Muscle of leg (tissue), 3 donors: ENCODE measurements at regions not wholly inside any gene's neighbourhood (a gene's known extent, or its start where the extent isn't known, plus 50 kb on each side); places are given as distances from the start of the nearest gene placed in this dataset.

Experiments used
- DNase-seq: peaks from one replicate; pipeline ENCODE4 v3.0.0; 2013
- H3K27ac ChIP-seq: one replicate; pipeline ENCODE4 v1.5.1; 2013; ENCODE audit warnings: mild to moderate bottlenecking, low read length, control low read depth
- H3K27me3 ChIP-seq: one replicate; pipeline ENCODE4 v1.6.1; 2013; ENCODE audit warnings: low read length; ENCODE audit not compliant: control insufficient read depth, insufficient read depth
- H3K36me3 ChIP-seq: one replicate; pipeline ENCODE4 v1.6.1; 2013; ENCODE audit warnings: low read length; ENCODE audit not compliant: control insufficient read depth, insufficient read depth
- H3K4me1 ChIP-seq: one replicate; pipeline ENCODE4 v1.6.1; 2013; ENCODE audit warnings: low read length; ENCODE audit not compliant: control insufficient read depth, insufficient read depth
- H3K4me3 ChIP-seq: one replicate; pipeline ENCODE4 v1.5.1; 2013; ENCODE audit warnings: low read length, control low read depth
- H3K9me3 ChIP-seq: replicated peaks from 2 replicates; pipeline ENCODE4 v1.6.1; 2013; ENCODE audit warnings: low read depth, low read length; ENCODE audit not compliant: control insufficient read depth
- WGBS: methylation state at CpG from one replicate; pipeline ENCODE4 v1.1.5; 2013; ENCODE audit warnings: missing lambda C conversion rate; ENCODE audit not compliant: insufficient coverage; 5-methylcytosine and 5-hydroxymethylcytosine counted together

DNA sequence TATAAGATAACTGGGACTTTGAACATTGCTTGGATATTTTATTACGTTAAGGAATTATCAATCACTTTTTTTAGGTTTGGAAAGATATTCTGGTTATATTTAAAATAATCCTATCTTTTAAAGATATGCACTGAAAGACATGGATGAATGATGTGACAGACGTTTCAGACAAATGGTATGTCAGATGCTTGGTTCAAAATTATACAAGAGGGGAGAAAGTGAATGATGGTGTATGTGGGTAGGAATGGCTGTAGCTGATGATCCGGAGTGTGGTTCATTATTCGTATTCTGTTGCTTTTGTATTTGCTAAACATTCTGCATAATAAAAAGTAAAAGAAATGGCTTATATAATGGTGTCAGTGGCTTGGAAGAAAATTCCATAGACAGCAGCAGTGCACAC is 51.0 kb upstream of the SNRPB2 start:
- Histone ChIP-seq H3K4me3 (no peak overlapping the region), H3K36me3 (no peaks in the 10 kb centered on the region), H3K27ac (no peak overlapping the region), H3K27me3 (no peaks in the 10 kb centered on the region), H3K9me3 (peaks cover 6% of the 10 kb centered on the region), H3K4me1 (peaks cover 6% of the 10 kb centered on the region)
- WGBS = no CpG with 5 or more reads among the region's 4 CpGs
- DNase-seq = no peak

DNA sequence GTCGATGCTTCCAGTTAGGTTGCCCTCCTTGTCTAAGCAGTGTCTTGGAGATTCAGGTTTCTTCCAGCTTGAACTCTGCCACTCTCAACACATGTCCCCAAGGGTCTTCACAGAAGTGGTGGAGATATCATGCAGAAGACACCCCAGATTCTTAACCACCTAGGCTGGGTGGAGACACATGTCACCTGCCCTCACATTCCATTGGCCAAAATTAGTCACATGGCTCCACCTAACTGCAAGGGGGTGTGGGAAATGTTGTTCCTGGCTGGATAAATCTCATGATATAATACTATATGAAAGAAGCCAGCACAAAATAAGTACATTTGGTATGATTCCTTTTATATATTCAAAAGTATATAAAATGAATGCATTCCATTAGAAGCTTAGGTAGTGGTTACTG is 52.9 kb upstream of the SNRPB2 start:
- 80% methylated on average over 1 of the region's 1 CpG for WGBS
- Histone ChIP-seq H3K27ac (no peak overlapping the region), H3K36me3 (no peaks in the 10 kb centered on the region), H3K4me1 (peaks cover 6% of the 10 kb centered on the region), H3K4me3 (no peak overlapping the region), H3K27me3 (no peaks in the 10 kb centered on the region), H3K9me3 (peaks cover 10% of the 10 kb centered on the region)
- no peak for DNase-seq

DNA sequence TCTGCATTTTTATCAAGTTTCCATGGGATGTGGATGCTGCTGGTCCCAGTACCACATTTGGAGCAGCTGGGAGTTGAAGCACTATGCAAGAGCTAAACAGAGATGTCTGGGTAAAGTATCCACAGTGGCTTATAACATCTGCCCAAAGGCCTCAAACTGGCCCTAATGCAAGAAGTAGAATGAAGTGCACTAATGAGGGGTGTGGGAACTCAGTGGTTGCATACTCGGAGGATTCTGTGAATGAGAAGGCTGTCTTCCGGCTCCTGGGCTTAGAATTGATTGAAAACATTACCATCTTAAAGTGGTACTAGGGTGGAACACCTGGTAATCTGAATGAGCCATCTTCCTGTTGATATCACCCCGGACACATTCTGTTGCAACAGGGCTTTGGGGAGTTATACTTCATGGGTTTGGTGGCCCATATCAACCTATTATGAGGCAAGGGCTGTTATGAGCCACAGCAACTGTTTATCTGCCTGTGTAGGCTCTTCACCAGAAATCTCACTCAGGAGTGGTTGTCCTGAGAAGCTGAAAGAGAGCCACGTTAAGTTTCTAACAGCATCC is 54.7 kb upstream of the SNRPB2 start:
- H3K4me1 ChIP-seq = peaks cover 5% of the 10 kb centered on the region
- DNase-seq = no peak
- no peak overlapping the region for H3K4me3 ChIP-seq
- no peaks in the 10 kb centered on the region for H3K27me3 ChIP-seq
- H3K36me3 ChIP-seq = no peaks in the 10 kb centered on the region
- H3K9me3 ChIP-seq = peaks cover 10% of the 10 kb centered on the region
- no peak overlapping the region for H3K27ac ChIP-seq
- WGBS = no CpG with 5 or more reads among the region's 4 CpGs

DNA sequence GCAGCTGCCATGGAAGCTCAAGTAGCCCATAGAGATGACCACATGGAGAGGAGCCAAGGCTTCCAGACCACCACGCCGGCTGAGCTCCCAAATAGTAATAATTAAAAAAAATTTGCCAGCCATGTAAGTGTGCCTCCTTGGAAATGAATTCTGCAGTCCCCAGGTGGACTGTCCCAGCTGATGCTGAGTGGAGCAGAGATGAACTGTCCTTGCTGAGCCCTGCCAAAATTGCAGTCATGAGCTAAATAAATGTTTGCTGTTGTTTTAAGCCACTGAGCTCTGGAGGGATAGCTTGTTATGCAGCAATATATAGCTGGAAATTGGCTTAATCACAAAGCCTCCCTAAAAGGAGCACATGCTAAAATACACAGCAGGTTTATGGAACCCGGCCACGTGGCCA is 55.6 kb upstream of the SNRPB2 start:
- Histone ChIP-seq H3K27ac (no peak overlapping the region), H3K4me1 (no peaks in the 10 kb centered on the region), H3K4me3 (no peak overlapping the region), H3K36me3 (no peaks in the 10 kb centered on the region), H3K9me3 (peaks cover 10% of the 10 kb centered on the region), H3K27me3 (no peaks in the 10 kb centered on the region)
- no peak for DNase-seq
- 100% methylated on average over 2 of the region's 4 CpGs for WGBS

DNA sequence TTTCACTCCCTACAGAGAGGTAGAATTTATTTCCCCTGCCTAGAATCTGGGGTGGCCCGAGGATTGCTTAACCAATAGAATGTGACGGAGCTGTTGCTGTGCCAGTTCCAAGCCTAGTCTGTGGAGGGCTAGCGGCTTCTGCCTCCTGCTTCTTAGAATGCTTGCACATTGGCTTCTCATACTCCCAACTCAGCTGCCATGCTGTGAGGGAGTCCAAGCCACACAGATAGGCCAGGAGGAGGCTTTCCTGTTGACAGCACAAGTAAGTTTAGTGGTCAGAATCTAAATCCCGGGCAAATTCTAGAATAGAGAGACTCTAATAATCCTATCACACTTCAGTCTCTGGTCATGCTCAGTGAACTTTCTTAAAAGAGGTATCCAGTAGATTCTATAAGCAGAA is 57.5 kb upstream of the SNRPB2 start:
- 17% methylated on average over 1 of the region's 4 CpGs for WGBS
- H3K27me3 ChIP-seq = no peaks in the 10 kb centered on the region
- H3K9me3 ChIP-seq = peaks cover 10% of the 10 kb centered on the region
- H3K4me3 ChIP-seq = no peak overlapping the region
- H3K27ac ChIP-seq = no peak overlapping the region
- no peak for DNase-seq
- H3K4me1 ChIP-seq = no peaks in the 10 kb centered on the region
- H3K36me3 ChIP-seq = no peaks in the 10 kb centered on the region

DNA sequence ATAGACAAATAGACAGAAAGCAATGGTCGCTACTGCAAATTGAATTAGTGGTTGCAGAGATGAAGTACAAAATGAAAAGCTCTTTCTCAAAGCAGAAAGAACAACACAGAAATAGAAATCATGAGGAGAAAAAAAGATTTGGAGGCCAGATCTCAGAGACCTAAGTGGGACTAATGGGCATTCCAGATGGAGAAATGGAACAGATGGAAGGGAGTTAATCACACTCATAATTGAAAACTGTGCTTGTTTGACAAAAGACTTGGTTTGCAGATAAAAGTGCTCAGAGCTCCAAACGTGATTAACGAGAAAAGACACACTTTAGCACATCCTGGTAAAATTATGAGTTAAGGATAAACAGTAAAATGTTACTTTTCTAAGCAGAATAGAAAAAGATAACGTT is 58.1 kb upstream of the SNRPB2 start:
- Histone ChIP-seq H3K36me3 (no peaks in the 10 kb centered on the region), H3K4me1 (no peaks in the 10 kb centered on the region), H3K27me3 (no peaks in the 10 kb centered on the region), H3K27ac (no peak overlapping the region), H3K4me3 (no peak overlapping the region), H3K9me3 (peaks cover 10% of the 10 kb centered on the region)
- WGBS = no CpG with 5 or more reads among the region's 4 CpGs
- peak; percentile 13 for DNase-seq

DNA sequence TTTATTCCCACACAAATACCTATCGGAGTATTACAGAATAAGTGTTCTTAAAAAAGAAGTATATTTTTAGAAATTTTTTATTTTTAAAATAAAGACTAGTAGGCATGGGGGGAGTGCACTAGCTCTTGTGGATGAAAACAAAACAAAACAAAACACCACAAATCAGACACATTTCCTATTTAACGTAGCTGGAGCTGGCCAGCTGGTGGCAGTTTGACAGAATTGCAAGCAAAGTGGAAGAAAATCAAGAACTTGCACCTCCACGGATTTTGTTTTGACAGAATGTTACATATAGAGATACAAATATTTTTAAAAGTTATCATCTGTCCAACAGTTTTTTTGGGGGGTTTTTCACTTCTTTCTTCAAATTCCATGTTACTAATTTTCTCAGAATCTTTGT is 63.6 kb upstream of the SNRPB2 start:
- WGBS = no CpG with 5 or more reads among the region's 3 CpGs
- H3K4me3 ChIP-seq = no peak overlapping the region
- no peaks in the 10 kb centered on the region for H3K9me3 ChIP-seq
- DNase-seq = no peak
- no peaks in the 10 kb centered on the region for H3K27me3 ChIP-seq
- peaks cover 22% of the 10 kb centered on the region for H3K4me1 ChIP-seq
- no peaks in the 10 kb centered on the region for H3K36me3 ChIP-seq
- no peak overlapping the region for H3K27ac ChIP-seq

DNA sequence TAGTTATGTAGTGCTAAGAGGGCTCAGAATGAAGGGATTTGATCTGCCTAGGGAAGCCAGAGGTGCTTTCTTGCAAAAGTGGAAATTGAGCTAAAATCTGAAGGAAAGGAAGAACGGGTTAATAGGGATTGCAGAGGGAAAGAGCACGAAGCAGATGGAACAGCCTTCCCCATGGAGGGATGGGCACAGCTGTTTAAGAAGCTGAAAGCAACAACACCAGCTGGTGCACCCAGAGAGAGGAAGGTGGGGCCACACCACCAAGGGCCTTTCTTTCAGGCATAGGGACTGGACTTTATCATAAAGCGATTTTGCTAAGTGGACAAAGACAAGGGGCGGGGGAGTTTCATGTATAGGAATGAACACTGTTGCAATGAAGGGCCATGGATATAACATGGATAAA is 65.8 kb upstream of the SNRPB2 start:
- H3K36me3 ChIP-seq = no peaks in the 10 kb centered on the region
- peak; percentile 78 for DNase-seq
- H3K4me1 ChIP-seq = peaks cover 25% of the 10 kb centered on the region
- WGBS = 44% methylated on average over 4 of the region's 4 CpGs
- H3K27me3 ChIP-seq = no peaks in the 10 kb centered on the region
- H3K27ac ChIP-seq = peak overlapping the region; percentile 77
- H3K4me3 ChIP-seq = no peak overlapping the region
- H3K9me3 ChIP-seq = no peaks in the 10 kb centered on the region

DNA sequence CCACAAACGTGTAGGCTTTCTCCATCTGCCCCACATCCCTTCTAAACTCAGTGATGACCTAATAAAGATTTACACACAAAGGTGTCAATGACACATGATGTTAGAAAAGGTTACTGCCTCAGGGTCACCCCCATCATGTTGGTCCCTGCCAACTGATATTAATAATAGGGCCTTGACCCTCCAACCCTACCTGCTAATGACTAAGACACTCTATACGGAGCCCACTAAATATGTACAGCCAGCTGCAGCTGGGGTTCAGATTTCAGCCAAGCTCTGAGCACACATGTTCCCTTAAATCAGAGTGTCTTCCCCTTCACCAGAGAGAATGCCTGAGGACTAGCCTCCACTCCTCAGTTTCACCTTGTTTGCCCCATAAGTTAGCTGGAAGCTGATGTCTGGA is 67.4 kb upstream of the SNRPB2 start:
- peak; percentile 77 for DNase-seq
- peak overlapping the region; percentile 66 for H3K27ac ChIP-seq

DNA sequence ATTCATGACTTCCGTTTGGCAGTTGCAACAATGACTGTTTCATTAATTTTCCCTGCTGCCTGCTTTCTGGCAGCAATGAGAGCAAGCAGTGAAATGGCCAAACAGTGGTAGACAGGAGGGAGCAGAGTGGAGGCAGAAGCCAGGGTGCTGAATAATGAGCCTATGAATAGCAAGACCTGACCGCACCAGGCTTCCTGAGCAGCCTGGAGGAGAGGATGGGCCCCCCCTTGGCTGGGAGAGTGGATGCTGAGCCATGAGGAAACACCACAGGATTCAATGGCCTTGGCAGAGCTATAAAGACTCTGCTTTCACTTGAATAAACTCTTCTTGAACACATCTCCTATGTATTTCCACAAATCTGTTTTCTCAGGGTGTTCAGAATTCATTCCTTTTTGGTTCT is 68.1 kb upstream of the SNRPB2 start:
- peak overlapping the region; percentile 55 for H3K27ac ChIP-seq
- WGBS = 33% methylated on average over 1 of the region's 2 CpGs
- H3K27me3 ChIP-seq = no peaks in the 10 kb centered on the region
- peaks cover 25% of the 10 kb centered on the region for H3K4me1 ChIP-seq
- H3K9me3 ChIP-seq = no peaks in the 10 kb centered on the region
- DNase-seq = peak; percentile 65
- no peak overlapping the region for H3K4me3 ChIP-seq
- no peaks in the 10 kb centered on the region for H3K36me3 ChIP-seq

More for the DNA sequence above, 67.4 kb upstream of the SNRPB2 start:
- Histone ChIP-seq H3K9me3 (no peaks in the 10 kb centered on the region), H3K4me1 (peaks cover 25% of the 10 kb centered on the region), H3K27me3 (no peaks in the 10 kb centered on the region), H3K36me3 (no peaks in the 10 kb centered on the region), H3K4me3 (no peak overlapping the region)
- 29% methylated on average over 1 of the region's 2 CpGs for WGBS
